Activated naive CD8-positive, alpha-beta T cell treated with anti-CD3 and anti-CD28 coated beads for 36 hours (primary cell): ENCODE measurements at regions not wholly inside any gene's neighbourhood (a gene's known extent, or its start where the extent isn't known, plus 50 kb on each side); places are given as distances from the start of the nearest gene placed in this dataset.
"Not testable (repeated sequence)": the region's sequence is repeated elsewhere in the genome, so short reads cannot be mapped to it uniquely, and the experiment has no call there.

Source experiments
- DNase-seq: peaks from one replicate; pipeline ENCODE4 v3.0.0; 2021
- H3K27ac Mint-ChIP-seq: one replicate; pipeline ENCODE4 v1.8.0; 2022; ENCODE audit warnings: mild to moderate bottlenecking, moderate library complexity, mixed read lengths
- H3K27me3 Mint-ChIP-seq: one replicate; pipeline ENCODE4 v1.8.0; 2022; ENCODE audit warnings: mild to moderate bottlenecking, mixed read lengths
- H3K36me3 Mint-ChIP-seq: one replicate; pipeline ENCODE4 v1.8.0; 2021; ENCODE audit warnings: mild to moderate bottlenecking, mixed read lengths
- H3K4me1 Mint-ChIP-seq: one replicate; pipeline ENCODE4 v1.8.0; 2021; ENCODE audit warnings: mixed read lengths
- H3K4me3 Mint-ChIP-seq: one replicate; pipeline ENCODE4 v1.8.0; 2022; ENCODE audit warnings: mild to moderate bottlenecking, moderate library complexity, mixed read lengths
- H3K9me3 Mint-ChIP-seq: one replicate; pipeline ENCODE4 v1.8.0; 2022; ENCODE audit warnings: mixed read lengths

DNA sequence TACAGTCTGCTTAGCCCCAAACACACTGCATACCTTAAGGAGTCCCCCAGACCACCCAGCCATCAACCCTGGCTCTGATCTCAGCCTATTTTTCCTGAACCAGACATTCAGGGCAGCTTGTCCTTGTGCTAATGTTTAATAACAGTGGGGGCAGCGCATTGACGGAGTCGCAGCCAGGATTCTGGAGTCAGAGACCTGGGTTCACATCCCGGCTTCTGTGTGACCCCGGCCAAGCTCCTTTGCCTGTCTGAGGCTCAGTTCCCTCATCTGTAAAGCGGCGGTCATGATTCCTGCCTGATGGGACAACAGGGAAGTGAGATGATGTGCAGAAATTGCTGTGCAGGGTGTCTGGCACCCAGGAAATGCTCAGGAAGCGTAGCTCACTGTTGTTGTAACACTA lies 63.1 kb downstream of the MATN1 start:
- Mint-ChIP-seq H3K27ac (no peak overlapping the region), H3K4me1 (no peaks in the 10 kb centered on the region), H3K4me3 (no peak overlapping the region), H3K36me3 (peaks cover 2% of the 10 kb centered on the region), H3K27me3 (no peaks in the 10 kb centered on the region), H3K9me3 (no peaks in the 10 kb centered on the region)
- DNase-seq, result no peak

DNA sequence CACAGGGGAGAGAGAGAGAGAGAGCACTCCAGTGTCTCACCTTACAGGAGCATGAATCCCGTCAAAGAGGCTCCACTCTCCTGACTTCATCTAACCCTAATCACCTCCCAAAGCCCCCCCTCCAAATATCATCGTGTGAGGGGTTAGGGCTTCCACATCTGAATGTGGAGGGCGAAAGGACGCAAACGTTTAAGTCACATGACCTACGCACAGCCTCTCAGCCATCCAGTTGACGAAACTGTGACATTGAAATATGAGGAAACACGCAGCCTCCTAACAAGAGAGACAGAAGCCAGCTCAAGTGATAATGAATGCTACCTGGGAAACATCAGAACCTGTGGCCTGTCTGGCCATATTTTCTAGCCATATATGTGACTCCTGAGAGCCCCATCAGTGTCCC lies 63.7 kb downstream of the MATN1 start:
- H3K9me3 Mint-ChIP-seq, result no peaks in the 10 kb centered on the region
- H3K4me1 Mint-ChIP-seq, result no peaks in the 10 kb centered on the region
- H3K4me3 Mint-ChIP-seq, result no peak overlapping the region
- H3K27me3 Mint-ChIP-seq, result no peaks in the 10 kb centered on the region
- no peak for DNase-seq
- peaks cover 4% of the 10 kb centered on the region for H3K36me3 Mint-ChIP-seq
- H3K27ac Mint-ChIP-seq, result no peak overlapping the region

DNA sequence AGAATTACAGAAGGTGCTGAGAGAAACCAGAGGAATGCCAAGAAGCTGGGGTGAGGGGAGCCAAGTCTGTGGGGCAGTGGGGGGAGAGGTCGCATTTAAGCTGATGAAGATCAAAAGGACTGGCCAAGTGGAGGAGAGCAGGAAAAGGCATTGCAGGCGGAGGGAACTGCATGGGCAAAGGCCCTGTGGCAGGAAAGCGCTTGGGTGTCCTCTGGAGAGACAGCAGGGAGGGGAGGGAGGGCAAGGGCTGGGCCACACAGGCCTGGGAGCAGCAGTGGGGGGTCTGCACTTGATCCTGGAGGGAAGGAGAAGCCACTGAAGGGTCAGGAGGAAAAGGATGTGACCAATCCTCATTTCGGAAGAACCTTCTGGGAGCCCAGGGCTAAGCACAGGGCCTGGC lies 65.0 kb downstream of the MATN1 start:
- not testable (repeated sequence) for H3K27me3 Mint-ChIP-seq, H3K36me3 Mint-ChIP-seq, H3K9me3 Mint-ChIP-seq, H3K4me1 Mint-ChIP-seq, DNase-seq, H3K27ac Mint-ChIP-seq, H3K4me3 Mint-ChIP-seq

DNA sequence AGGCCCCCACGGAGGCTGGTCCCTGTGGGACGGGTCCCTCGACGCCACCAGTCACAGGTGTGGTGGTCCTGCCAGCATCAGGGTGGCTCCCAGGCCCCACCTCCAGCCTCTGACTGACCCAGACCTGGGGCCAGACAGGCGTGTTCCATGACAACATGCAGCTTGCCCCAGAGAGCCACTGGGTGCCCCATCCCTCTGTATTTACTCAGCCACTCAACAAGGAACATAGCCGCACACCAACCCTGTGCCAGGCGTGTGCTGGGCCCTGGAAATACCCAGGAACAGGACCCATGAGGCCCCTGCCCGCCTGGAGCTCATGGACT lies 65.4 kb downstream of the MATN1 start:
- peaks cover 4% of the 10 kb centered on the region for H3K36me3 Mint-ChIP-seq
- no peaks in the 10 kb centered on the region for H3K9me3 Mint-ChIP-seq
- H3K4me1 Mint-ChIP-seq, result no peaks in the 10 kb centered on the region
- H3K27ac Mint-ChIP-seq, result no peak overlapping the region
- no peak overlapping the region for H3K4me3 Mint-ChIP-seq
- H3K27me3 Mint-ChIP-seq, result no peaks in the 10 kb centered on the region
- no peak for DNase-seq

DNA sequence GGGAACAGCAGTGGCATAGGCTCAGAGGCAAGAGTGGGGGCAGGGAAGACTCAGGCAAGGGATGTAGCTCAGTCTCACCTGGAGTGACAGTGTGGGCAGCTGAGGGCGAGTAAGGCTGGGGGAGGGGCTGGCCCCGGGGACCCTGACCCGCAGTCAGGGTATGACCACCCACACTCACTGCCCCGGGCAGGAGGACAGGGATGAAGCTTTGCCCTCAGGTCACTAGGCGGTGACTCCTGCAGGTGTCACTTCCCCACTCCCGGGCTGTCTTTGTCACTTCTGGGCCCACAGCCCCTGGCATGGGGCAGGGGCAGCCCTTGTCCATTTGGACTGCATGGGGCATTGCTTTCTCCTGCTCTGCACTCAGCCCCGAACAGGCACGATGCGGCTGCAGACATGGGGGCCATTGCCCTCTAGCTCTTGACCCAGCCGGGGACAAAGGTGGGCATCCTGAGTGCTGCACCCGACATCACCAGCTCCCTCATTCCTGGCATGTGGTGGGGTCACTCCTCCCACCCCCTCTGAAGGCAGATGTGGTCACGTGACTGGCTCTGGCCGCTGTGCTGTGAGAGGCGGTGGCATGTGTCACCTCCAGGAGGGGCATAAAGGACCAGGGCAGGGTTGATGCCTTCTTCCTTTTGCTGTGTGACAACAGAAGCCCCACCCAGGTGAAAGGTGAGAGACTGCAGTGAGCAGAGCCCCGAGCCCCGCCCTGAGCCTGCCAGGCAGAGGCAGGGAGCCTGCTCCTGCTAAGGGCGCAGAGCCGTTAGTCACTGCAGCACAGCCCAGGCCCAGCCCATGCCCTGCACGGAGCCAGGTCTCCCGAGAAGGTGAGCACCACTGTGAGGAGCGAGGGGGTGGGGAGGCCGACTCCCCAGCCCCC lies 66.0 kb downstream of the MATN1 start:
- no peak overlapping the region for H3K27ac Mint-ChIP-seq
- peaks cover 1% of the 10 kb centered on the region for H3K27me3 Mint-ChIP-seq
- no peak for DNase-seq
- no peaks in the 10 kb centered on the region for H3K4me1 Mint-ChIP-seq
- no peaks in the 10 kb centered on the region for H3K9me3 Mint-ChIP-seq
- no peak overlapping the region for H3K4me3 Mint-ChIP-seq
- peaks cover 4% of the 10 kb centered on the region for H3K36me3 Mint-ChIP-seq

DNA sequence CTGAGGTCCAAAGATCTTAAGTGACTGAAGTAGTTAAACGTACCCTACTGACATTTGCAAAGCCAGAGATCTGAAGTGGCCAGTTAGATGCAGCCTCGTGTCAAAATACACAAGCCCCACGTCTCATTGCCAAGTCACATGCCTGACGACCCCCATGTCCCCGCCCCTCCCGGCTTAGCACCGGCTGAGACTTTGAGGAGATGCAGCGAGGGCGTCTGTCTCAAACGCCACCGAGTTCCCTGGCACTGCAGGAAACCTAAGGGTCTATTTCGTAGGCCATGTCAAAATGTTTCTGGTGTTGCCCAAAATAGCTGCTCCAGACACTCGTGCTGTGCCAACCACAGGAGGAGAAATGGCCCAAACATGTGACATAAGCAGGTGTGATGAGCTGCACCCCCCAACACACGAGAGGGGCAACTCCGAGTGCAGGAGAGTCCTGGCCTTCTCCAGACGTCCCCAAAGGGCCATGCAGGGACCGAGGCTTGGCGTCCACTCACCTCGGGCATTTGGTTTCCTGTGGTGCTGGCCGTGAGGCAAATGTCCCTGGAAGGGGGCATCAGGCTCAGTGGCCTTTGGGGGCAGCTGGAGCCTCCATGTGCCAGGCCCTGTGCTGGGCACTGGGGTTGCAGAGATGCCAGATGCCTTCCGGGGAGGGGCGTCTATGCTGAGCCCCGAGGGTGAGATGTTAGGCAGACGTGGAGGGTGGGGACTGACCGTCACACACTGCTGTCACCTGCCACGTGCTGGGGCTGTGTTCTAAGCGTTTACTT lies 67.0 kb downstream of the MATN1 start:
- peaks cover 4% of the 10 kb centered on the region for H3K36me3 Mint-ChIP-seq
- no peaks in the 10 kb centered on the region for H3K9me3 Mint-ChIP-seq
- peaks cover 3% of the 10 kb centered on the region for H3K27me3 Mint-ChIP-seq
- no peak overlapping the region for H3K4me3 Mint-ChIP-seq
- no peak overlapping the region for H3K27ac Mint-ChIP-seq
- H3K4me1 Mint-ChIP-seq, result no peaks in the 10 kb centered on the region
- DNase-seq, result no peak

DNA sequence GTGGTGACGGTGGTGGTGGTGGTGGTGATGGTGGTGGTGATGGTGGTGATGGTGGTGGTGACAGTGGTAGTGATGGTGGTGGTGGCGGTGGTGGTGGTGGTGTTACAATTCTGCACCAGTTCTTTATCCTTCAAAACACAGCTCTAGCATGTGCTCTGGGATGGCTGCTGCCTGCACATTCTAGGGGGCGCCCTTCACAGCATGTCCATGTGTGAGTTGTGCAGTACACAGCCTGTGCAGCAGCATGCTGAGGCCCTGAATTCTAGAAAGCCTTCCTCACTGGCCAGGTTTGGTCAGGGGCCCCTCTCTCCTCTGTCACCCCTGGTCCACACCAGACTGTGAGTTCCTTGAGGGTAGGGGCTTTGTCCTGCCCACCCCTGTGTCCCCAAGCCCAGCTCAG lies 67.7 kb downstream of the MATN1 start:
- Mint-ChIP-seq H3K4me1 (peaks cover 2% of the 10 kb centered on the region), H3K27ac (no peak overlapping the region), H3K9me3 (no peaks in the 10 kb centered on the region), H3K4me3 (no peak overlapping the region), H3K36me3 (peaks cover 4% of the 10 kb centered on the region), H3K27me3 (peaks cover 6% of the 10 kb centered on the region)
- no peak for DNase-seq

DNA sequence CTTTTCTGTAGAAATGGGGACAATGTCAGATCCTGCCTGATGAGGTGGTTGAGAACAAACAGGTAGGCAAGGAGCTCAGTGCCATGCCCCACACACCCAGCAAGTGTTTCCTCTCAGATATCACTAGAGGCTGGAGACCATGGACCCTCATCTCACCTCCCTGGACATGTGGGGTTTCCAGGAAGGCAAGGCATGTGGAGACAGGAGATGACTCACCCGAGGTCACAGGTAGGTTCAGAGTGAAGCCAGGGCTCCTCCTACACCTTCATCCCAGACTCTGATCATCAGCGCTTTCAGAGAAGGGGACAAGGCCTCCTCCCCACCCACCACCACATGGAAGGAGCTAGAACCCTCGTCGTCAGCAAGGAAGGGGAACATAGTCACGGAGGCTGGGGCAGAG lies 69.2 kb downstream of the MATN1 start:
- no peaks in the 10 kb centered on the region for H3K9me3 Mint-ChIP-seq
- H3K27ac Mint-ChIP-seq, result peak overlapping the region; percentile 25
- peaks cover 12% of the 10 kb centered on the region for H3K27me3 Mint-ChIP-seq
- no peak overlapping the region for H3K4me3 Mint-ChIP-seq
- peaks cover 4% of the 10 kb centered on the region for H3K36me3 Mint-ChIP-seq
- no peak for DNase-seq
- peaks cover 5% of the 10 kb centered on the region for H3K4me1 Mint-ChIP-seq

DNA sequence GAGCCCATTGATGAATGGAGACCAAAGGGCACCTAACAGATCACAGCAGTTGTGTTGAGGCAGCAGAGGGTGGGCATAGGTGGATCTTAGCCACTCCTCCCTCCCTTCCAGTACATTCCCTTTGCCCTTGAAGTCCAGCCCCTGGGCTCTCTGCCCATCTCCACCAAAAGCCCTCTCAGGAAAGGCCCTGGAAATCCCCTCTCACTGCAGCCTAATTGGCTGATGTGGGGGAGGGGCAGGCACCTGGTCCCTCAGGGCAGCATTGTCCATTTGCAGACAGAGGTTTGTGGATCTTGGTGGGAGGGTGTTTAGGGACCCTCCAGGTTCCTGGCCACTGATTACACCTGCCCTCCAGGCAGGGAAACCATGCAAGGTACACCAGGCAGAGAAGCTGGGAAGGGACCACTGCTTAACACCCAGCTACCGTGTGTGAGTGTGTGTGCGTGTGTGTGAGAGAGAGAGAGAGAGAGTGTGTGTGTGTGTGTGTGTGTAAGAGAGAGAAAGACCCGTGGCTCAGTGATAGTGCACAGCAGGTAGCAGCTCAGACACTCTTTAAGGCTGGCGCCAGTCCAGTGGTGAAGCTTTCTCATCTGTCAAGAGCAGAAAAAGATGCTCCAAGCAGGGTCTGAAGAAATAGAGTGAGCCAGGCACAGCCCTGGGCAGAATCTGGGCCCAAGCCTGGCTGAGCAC lies 71.1 kb downstream of the MATN1 start:
- DNase-seq, result no peak
- Mint-ChIP-seq H3K9me3 (no peaks in the 10 kb centered on the region), H3K27me3 (peaks cover 18% of the 10 kb centered on the region), H3K36me3 (peaks cover 4% of the 10 kb centered on the region), H3K27ac (no peak overlapping the region), H3K4me1 (peaks cover 5% of the 10 kb centered on the region), H3K4me3 (no peak overlapping the region)

DNA sequence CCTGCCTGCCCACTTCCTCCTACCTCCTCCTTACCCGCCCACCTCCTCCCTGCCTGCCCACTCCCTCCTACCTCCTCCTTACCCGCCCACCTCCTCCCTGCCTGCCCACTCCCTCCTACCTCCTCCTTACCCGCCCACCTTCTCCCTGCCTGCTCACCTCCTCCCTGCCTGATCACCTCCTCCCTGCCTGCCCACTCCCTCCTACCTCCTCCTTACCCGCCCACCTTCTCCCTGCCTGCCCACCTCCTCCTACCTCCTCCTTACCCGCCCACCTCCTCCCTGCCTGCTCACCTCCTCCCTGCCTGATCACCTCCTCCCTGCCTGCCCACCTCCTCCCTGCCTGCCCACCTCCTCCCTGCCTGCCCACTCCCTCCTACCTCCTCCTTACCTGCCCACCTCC lies 72.0 kb downstream of the MATN1 start:
- H3K4me1 Mint-ChIP-seq, result not testable (repeated sequence)
- H3K27me3 Mint-ChIP-seq, result peaks cover 19% of the 10 kb centered on the region

DNA sequence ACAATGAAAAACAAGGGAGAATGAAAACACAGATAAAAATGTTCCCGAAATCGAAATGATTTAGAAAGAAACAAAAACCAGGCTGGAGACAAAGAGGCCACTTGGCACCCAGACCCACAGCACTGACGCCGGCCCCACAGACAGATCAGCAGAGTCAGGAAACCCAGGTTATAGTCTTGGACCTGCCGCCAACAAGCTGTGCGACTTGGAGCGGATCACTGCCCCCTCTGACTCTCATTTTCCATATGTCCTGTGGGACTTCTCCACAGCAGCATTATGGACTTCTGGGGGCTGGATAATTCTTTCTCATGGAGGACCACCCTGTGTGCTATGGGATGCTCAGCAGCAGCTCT lies 72.4 kb downstream of the MATN1 start:
- Mint-ChIP-seq H3K27me3 (peaks cover 22% of the 10 kb centered on the region), H3K27ac (no peak overlapping the region), H3K4me3 (no peak overlapping the region), H3K36me3 (peaks cover 3% of the 10 kb centered on the region), H3K9me3 (no peaks in the 10 kb centered on the region), H3K4me1 (peaks cover 5% of the 10 kb centered on the region)
- DNase-seq, result no peak

More for the DNA sequence above, 72.0 kb downstream of the MATN1 start:
- not testable (repeated sequence) for DNase-seq, H3K27ac Mint-ChIP-seq, H3K4me3 Mint-ChIP-seq, H3K9me3 Mint-ChIP-seq, H3K36me3 Mint-ChIP-seq

DNA sequence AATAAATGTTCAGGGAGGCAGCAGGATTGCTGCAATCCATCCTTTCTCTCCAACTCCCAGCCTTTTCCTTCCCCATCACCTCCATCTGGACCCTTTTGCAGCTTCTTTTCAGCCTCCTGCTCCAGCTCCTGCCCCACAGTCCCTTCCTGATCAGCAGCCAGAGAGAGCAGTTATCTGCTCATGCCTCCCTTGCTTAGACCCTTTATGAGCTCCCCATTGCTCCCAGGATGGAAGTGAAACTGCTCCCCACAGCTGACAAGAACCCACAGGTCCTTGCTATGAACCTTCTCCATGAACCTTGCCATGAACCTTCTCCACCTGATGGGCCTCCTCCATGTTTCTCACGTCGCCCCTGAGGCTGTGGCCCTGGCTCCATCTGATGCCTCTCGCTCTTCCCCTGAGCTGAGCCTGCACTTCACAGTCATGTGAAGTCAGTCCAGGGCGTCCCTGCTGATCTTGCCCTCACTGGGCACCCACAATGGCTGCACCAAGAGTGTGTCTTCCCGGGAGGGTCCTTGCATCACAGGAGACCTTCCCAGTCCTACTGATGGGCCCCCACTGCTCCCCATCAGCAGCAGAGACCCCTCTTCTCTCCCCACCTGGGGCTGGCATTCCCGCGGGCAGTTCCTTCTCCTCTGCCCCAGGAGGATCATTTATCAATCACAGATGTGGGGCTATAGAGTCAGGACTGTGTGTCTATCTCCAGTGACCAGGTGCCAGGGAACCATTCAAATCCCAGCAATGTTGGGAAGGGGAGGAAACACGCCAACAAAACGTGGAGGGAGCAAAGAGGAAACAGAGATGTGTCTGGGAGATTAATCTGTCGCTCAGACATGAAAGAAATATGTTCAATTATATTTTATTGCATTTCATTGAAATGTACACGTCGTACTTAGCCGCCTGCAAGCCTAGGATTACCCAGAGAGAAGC lies 73.1 kb downstream of the MATN1 start:
- Mint-ChIP-seq H3K27ac (no peak overlapping the region), H3K27me3 (peaks cover 29% of the 10 kb centered on the region), H3K36me3 (peaks cover 2% of the 10 kb centered on the region), H3K4me1 (peaks cover 5% of the 10 kb centered on the region), H3K9me3 (no peaks in the 10 kb centered on the region), H3K4me3 (no peak overlapping the region)
- no peak for DNase-seq

DNA sequence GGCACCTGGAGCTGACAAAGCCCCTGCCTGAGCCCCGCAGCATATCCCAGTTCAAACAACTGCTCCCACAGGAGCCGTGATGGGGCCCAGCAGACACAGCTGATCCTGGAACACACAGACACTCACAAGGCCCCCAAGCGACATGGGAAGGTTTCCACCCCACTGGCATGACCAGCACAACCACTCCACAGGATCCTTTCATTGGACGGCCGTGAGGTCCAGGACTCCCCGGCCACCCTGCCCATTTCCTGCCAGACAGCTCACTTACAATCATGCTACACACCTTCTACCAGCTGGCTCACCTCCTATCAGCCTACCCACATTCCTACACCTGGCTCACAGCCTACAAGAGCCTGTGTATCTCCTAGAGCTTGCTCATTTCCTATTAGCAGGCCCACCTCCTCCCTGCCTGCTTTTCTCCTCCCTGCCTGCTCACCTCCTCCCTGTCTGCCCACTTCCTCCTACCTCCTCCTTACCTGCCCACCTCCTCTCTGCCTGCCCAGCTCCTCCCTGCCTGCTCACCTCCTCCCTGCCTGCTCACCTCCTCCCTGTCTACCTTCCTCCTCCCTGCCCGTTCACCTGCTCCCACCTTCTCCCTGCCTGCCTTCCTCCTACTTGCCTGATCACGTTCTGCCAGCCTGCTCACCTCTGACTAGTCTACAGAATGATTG lies 73.9 kb downstream of the MATN1 start:
- Mint-ChIP-seq H3K27me3 (peaks cover 32% of the 10 kb centered on the region), H3K4me1 (peaks cover 5% of the 10 kb centered on the region), H3K36me3 (no peaks in the 10 kb centered on the region), H3K9me3 (no peaks in the 10 kb centered on the region), H3K27ac (no peak overlapping the region), H3K4me3 (no peak overlapping the region)
- DNase-seq, result no peak

DNA sequence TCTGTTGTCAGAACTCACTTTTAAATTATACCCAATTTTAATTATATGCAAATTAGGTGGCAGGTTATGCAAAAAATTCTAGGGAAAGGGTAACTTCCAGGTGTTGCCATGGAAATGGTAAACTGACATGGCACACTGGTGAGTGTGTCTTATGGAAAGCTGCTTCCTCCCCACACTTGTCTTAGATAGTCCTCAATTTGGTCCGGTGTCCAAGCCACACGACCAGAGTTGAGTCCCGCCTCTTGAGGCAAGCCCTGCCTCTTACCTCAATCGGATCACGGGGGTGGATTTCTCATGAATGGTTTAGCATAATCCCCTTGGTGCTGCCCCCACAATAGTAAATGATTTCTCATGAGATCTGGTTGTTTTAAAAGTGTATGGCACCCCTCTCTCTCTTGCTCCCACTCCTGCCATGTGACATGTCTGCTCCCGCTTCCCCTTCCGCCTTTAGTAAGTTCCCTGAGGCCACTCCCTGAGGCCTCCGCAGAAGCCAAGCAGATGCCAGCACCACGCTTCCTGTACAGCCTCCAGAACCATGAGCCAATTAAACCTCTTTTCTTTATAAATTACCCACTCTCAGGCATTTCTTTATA lies 74.9 kb downstream of the MATN1 start:
- Mint-ChIP-seq H3K4me1 (peaks cover 5% of the 10 kb centered on the region), H3K4me3 (no peak overlapping the region), H3K27me3 (peaks cover 41% of the 10 kb centered on the region), H3K9me3 (no peaks in the 10 kb centered on the region), H3K36me3 (no peaks in the 10 kb centered on the region), H3K27ac (no peak overlapping the region)
- DNase-seq, result no peak
